ENCODE measurements at regions not wholly inside any gene's neighbourhood (a gene's known extent, or its start where the extent isn't known, plus 50 kb on each side); places are given as distances from the start of the nearest gene placed in this dataset.

DNA sequence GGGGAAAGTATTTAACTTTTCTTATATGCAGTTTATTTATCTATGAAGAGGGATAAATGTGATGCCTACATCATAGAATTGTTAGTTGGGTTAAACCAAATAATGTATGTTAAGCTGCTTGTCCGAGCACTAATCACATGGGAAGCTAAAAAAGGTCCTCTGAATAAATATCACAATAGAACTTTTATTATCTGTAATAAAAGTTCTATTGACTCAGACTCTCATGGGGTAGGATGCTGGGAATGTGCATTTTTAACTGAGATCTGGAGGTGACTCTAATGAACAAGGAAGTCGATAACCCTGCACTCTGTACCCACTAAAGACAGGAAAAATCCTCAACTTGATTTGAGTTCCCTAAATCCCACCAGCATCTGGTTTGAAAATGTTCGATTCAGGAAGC, 205.9 kb upstream of the IL12B start:
- no peaks in the 10 kb centered on the region for H3K36me3 ChIP-seq (replicated peaks; ENCODE audit: insufficient read depth, low read length)
- H3K4me2 ChIP-seq (ENCODE audit: low read depth, low read length), result no peak overlapping the region
- H3K9me2 ChIP-seq (replicated peaks; ENCODE audit: insufficient read depth, low read length), result no peaks in the 10 kb centered on the region
- H3K27me3 ChIP-seq (replicated peaks; ENCODE audit: insufficient read depth, low read length), result no peaks in the 10 kb centered on the region
- H4K20me1 ChIP-seq (ENCODE audit: insufficient read depth, low read length), result no peaks in the 10 kb centered on the region
- H3K4me1 ChIP-seq (ENCODE audit: low read length), result peaks cover 3% of the 10 kb centered on the region; the same call in 1 of the 2 replicates
- DNase-seq, result no peak
- TF ChIP-seq, protein P1, sequence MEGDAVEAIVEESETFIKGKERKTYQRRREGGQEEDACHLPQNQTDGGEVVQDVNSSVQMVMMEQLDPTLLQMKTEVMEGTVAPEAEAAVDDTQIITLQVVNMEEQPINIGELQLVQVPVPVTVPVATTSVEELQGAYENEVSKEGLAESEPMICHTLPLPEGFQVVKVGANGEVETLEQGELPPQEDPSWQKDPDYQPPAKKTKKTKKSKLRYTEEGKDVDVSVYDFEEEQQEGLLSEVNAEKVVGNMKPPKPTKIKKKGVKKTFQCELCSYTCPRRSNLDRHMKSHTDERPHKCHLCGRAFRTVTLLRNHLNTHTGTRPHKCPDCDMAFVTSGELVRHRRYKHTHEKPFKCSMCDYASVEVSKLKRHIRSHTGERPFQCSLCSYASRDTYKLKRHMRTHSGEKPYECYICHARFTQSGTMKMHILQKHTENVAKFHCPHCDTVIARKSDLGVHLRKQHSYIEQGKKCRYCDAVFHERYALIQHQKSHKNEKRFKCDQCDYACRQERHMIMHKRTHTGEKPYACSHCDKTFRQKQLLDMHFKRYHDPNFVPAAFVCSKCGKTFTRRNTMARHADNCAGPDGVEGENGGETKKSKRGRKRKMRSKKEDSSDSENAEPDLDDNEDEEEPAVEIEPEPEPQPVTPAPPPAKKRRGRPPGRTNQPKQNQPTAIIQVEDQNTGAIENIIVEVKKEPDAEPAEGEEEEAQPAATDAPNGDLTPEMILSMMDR (IDR thresholded peaks at IDR 0.05; ENCODE audit: low read length), result no peak
- TF ChIP-seq EZH2phosphoT487 (IDR thresholded peaks at IDR 0.05; ENCODE audit: low read length), result no peak
- TF ChIP-seq EZH2 (optimal IDR thresholded peaks at IDR 0.05; ENCODE audit: low read depth, low read length), result no peak
- no peaks in the 10 kb centered on the region for H3F3A ChIP-seq (ENCODE audit: insufficient read depth, low read length)
- H3K9ac ChIP-seq (ENCODE audit: low read length), result no peak overlapping the region
- H3K79me2 ChIP-seq (ENCODE audit: low read length), result no peaks in the 10 kb centered on the region
- H3K9me3 ChIP-seq (replicated peaks; ENCODE audit: insufficient read depth, low read length), result no peaks in the 10 kb centered on the region
- H2AFZ ChIP-seq (ENCODE audit: low read length), result no peak overlapping the region
- H3K27ac ChIP-seq (ENCODE audit: low read length), result no peak overlapping the region
- H3K4me3 ChIP-seq (ENCODE audit: low read length), result no peak overlapping the region

DNA sequence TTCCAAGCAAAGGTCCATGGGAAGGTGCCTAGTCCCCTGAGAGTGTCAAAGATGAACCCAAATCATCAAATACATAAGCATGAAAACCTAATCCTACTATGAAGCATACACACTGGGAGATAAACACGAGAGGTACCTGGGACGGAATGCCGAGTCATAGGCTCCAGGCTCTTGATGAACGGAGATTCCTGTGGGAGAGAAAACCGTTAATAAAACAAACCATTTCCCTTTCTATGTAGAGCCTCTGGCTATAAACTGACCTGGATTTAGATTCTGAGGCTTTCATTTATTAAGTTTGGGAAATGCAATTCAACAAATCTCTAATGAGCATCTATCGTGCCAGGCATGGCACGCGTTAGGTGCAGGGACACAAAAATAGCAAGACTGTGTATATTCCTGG, 206.4 kb upstream of the IL12B start:
- Histone ChIP-seq H3K79me2 (ENCODE audit: low read length) (no peaks in the 10 kb centered on the region), H3K36me3 (replicated peaks; ENCODE audit: insufficient read depth, low read length) (no peaks in the 10 kb centered on the region), H4K20me1 (ENCODE audit: insufficient read depth, low read length) (no peaks in the 10 kb centered on the region), H3K4me1 (ENCODE audit: low read length) (peaks cover 3% of the 10 kb centered on the region; the same call in 1 of the 2 replicates), H3K9me3 (replicated peaks; ENCODE audit: insufficient read depth, low read length) (no peaks in the 10 kb centered on the region), H3K9ac (ENCODE audit: low read length) (no peak overlapping the region), H3F3A (ENCODE audit: insufficient read depth, low read length) (no peaks in the 10 kb centered on the region), H3K9me2 (replicated peaks; ENCODE audit: insufficient read depth, low read length) (no peaks in the 10 kb centered on the region), H3K4me2 (ENCODE audit: low read depth, low read length) (no peak overlapping the region), H3K27ac (ENCODE audit: low read length) (no peak overlapping the region), H3K4me3 (ENCODE audit: low read length) (no peak overlapping the region), H2AFZ (ENCODE audit: low read length) (no peak overlapping the region), H3K27me3 (replicated peaks; ENCODE audit: insufficient read depth, low read length) (no peaks in the 10 kb centered on the region)
- TF ChIP-seq EZH2 (optimal IDR thresholded peaks at IDR 0.05; ENCODE audit: low read depth, low read length), result no peak
- TF ChIP-seq, protein P1 (IDR thresholded peaks at IDR 0.05; ENCODE audit: low read length), result no peak
- no peak for TF ChIP-seq EZH2phosphoT487 (IDR thresholded peaks at IDR 0.05; ENCODE audit: low read length)
- DNase-seq, result no peak

DNA sequence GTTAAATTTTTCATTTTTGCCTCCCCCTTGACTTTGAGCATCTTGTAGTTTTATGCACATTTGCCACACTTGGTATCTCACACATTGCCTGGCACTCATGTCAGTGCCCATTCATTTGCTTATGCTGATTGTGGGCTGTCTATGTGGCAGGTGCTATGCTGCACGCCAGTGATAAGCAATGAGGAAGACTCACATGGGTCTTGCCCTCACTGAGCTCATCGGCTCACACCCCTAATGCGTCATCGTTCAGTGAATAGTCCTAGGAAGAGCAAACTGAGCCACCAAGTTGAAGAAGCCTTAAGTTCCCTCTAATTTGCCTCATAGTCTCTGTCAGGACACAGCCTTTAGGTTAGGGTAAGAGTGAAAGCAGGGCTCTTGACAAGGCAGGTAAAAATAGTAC, 209.4 kb upstream of the IL12B start:
- no peaks in the 10 kb centered on the region for H3K79me2 ChIP-seq (ENCODE audit: low read length)
- H3K27ac ChIP-seq (ENCODE audit: low read length), result no peak overlapping the region
- H3F3A ChIP-seq (ENCODE audit: insufficient read depth, low read length), result no peaks in the 10 kb centered on the region
- H4K20me1 ChIP-seq (ENCODE audit: insufficient read depth, low read length), result no peaks in the 10 kb centered on the region
- H3K4me3 ChIP-seq (ENCODE audit: low read length), result no peak overlapping the region
- no peak overlapping the region for H3K9ac ChIP-seq (ENCODE audit: low read length)
- no peak for DNase-seq
- TF ChIP-seq EZH2phosphoT487 (IDR thresholded peaks at IDR 0.05; ENCODE audit: low read length), result no peak
- TF ChIP-seq EZH2 (optimal IDR thresholded peaks at IDR 0.05; ENCODE audit: low read depth, low read length), result no peak
- TF ChIP-seq, protein P1 (IDR thresholded peaks at IDR 0.05; ENCODE audit: low read length), result no peak
- no peak overlapping the region for H3K4me2 ChIP-seq (ENCODE audit: low read depth, low read length)
- H3K9me3 ChIP-seq (replicated peaks; ENCODE audit: insufficient read depth, low read length), result no peaks in the 10 kb centered on the region
- no peaks in the 10 kb centered on the region for H3K27me3 ChIP-seq (replicated peaks; ENCODE audit: insufficient read depth, low read length)
- peaks cover 30% of the 10 kb centered on the region for H3K4me1 ChIP-seq (ENCODE audit: low read length)
- no peak overlapping the region for H2AFZ ChIP-seq (ENCODE audit: low read length)
- H3K36me3 ChIP-seq (replicated peaks; ENCODE audit: insufficient read depth, low read length), result no peaks in the 10 kb centered on the region
- no peaks in the 10 kb centered on the region for H3K9me2 ChIP-seq (replicated peaks; ENCODE audit: insufficient read depth, low read length)
